ENCODE measurements at regions not wholly inside any gene's neighbourhood (a gene's known extent, or its start where the extent isn't known, plus 50 kb on each side); places are given as distances from the start of the nearest gene placed in this dataset.

DNA sequence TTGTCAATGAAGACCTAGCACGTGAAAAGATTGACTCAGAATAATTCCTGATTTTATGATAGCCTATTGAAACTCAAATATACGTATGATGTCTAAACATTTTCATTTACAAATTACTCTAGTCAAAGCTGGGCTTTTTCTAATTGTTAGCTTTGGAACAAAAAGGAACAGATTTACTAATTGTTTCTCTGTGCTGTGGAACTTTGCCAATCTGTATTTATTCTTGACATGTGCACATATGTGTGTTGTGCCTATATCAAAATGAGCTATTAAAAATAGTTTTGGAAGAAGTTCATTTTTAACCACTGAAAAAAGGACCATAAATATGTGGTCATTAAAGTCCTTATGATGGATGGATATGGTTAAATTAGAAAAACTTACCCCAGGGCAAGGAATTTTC is 85.4 kb upstream of the PACRGL start:
- TF ChIP-seq SUZ12 (IDR thresholded peaks at IDR 0.05; ENCODE audit: extremely low read depth, insufficient read depth, insufficient read length) (no peak), ZNF274 (IDR thresholded peaks at IDR 0.05; ENCODE audit: low read depth, low read length) (no peak)
